Peyer's patch (tissue), 4 donors: ENCODE measurements at regions not wholly inside any gene's neighbourhood (a gene's known extent, or its start where the extent isn't known, plus 50 kb on each side); places are given as distances from the start of the nearest gene placed in this dataset.

Experiments
- DNase-seq, 3 donors: peaks; one replicate each; pipeline ENCODE4 v3.0.0-alpha.2; 2017 to 2019
- H3K27ac ChIP-seq, 4 donors: fragments of 200-600 bp; sonication (generic); one replicate each; pipeline ENCODE4 v1.5.1; 2016 to 2019
- H3K27me3 ChIP-seq, 2 donors: fragments of 200-600 bp; sonication (generic); one replicate each; pipeline ENCODE4 v1.5.1; 2019
- H3K36me3 ChIP-seq, 3 donors: fragments of 200-600 bp; sonication (generic); one replicate each; pipeline ENCODE4 v1.5.1; 2016 to 2019
- H3K4me1 ChIP-seq, 4 donors: fragments of 200-600 bp; sonication (generic); one replicate each; pipeline ENCODE4 v1.5.1; 2016 to 2019
- H3K4me3 ChIP-seq, 4 donors: fragments of 200-600 bp; sonication (generic); 1 replicate in 3 of 4; 2 replicates in 1 of 4; pipeline ENCODE4 v1.5.1; 2016 to 2019; ENCODE audit warnings: mild to moderate bottlenecking in 1 of 4
- H3K9me3 ChIP-seq, 4 donors: fragments of 200-600 bp; sonication (generic); one replicate each; pipeline ENCODE4 v1.5.1; 2016 to 2019; ENCODE audit warnings: mild to moderate bottlenecking in 1 of 4
- CTCF ChIP-seq, 6 experiments: fragments of 450-650 bp in 4 of 6; fragments of 200-600 bp in 2 of 6; sonication (generic) in 1 of 6; IDR thresholded peaks; one replicate each; pipeline ENCODE4 v1.5.1; 2017 to 2019; ENCODE audit warnings: antibody characterized with exemption in 6 of 6, mild to moderate bottlenecking in 3 of 6, moderate library complexity in 1 of 6
- POLR2A ChIP-seq, 2 donors: fragments of 450-650 bp; IDR thresholded peaks; one replicate each; pipeline ENCODE4 v1.5.1; 2017; ENCODE audit warnings: antibody characterized with exemption in 2 of 2, mild to moderate bottlenecking in 2 of 2, moderate library complexity in 2 of 2

- no peak for DNase-seq
- no peaks in the 10 kb centered on the region for H3K4me1 ChIP-seq
- TF ChIP-seq CTCF (IDR thresholded peaks at IDR 0.05) (no peak), POLR2A (IDR thresholded peaks at IDR 0.05) (no peak)
- H3K27me3 ChIP-seq, result no peaks in the 10 kb centered on the region
- H3K4me3 ChIP-seq, result no peak overlapping the region
- H3K9me3 ChIP-seq, result no peaks in the 10 kb centered on the region
- H3K36me3 ChIP-seq, result no peaks in the 10 kb centered on the region
- no peak overlapping the region for H3K27ac ChIP-seq
These were observed 211.4 kb downstream of the GAS1 start for GRCh38 chr9:86735772-86736458.

GRCh38 chr9:86734771-86735170, 212.5 kb downstream of the GAS1 start:
- Histone ChIP-seq H3K4me1 (no peaks in the 10 kb centered on the region), H3K27ac (no peak overlapping the region)

GRCh38 chr9:86733929-86734328, 213.4 kb downstream of the GAS1 start:
- Histone ChIP-seq H3K27me3 (no peaks in the 10 kb centered on the region), H3K36me3 (no peaks in the 10 kb centered on the region), H3K4me3 (no peak overlapping the region), H3K27ac (no peak overlapping the region), H3K9me3 (no peaks in the 10 kb centered on the region), H3K4me1 (no peaks in the 10 kb centered on the region)
- TF ChIP-seq POLR2A (IDR thresholded peaks at IDR 0.05) (no peak), CTCF (IDR thresholded peaks at IDR 0.05) (no peak)
- no peak for DNase-seq

More at GRCh38 chr9:86734771-86735170, 212.5 kb downstream of the GAS1 start:
- Histone ChIP-seq H3K27me3 (no peaks in the 10 kb centered on the region), H3K4me3 (no peak overlapping the region), H3K36me3 (no peaks in the 10 kb centered on the region), H3K9me3 (no peaks in the 10 kb centered on the region)
- TF ChIP-seq CTCF (IDR thresholded peaks at IDR 0.05) (no peak), POLR2A (IDR thresholded peaks at IDR 0.05) (no peak)
- no peak for DNase-seq

GRCh38 chr9:86732514-86733171, 214.7 kb downstream of the GAS1 start:
- H3K4me3 ChIP-seq, result no peak overlapping the region
- H3K27me3 ChIP-seq, result no peaks in the 10 kb centered on the region
- TF ChIP-seq CTCF (IDR thresholded peaks at IDR 0.05), result no peak
- TF ChIP-seq POLR2A (IDR thresholded peaks at IDR 0.05), result no peak
- no peaks in the 10 kb centered on the region for H3K9me3 ChIP-seq
- DNase-seq, result no peak
- H3K27ac ChIP-seq, result peak overlapping the region in 1 of 4 donors; percentile 39
- no peaks in the 10 kb centered on the region for H3K36me3 ChIP-seq
- H3K4me1 ChIP-seq, result no peaks in the 10 kb centered on the region

GRCh38 chr9:86731511-86732063, 215.7 kb downstream of the GAS1 start:
- Histone ChIP-seq H3K4me3 (no peak overlapping the region), H3K9me3 (no peaks in the 10 kb centered on the region), H3K4me1 (no peaks in the 10 kb centered on the region), H3K27me3 (no peaks in the 10 kb centered on the region), H3K27ac (peak overlapping the region in 1 of 4 donors; percentile 39), H3K36me3 (no peaks in the 10 kb centered on the region)
- DNase-seq, result no peak
- TF ChIP-seq POLR2A (IDR thresholded peaks at IDR 0.05) (no peak), CTCF (IDR thresholded peaks at IDR 0.05) (no peak)
